Muscle of arm (tissue), 1 donor: ENCODE measurements at regions not wholly inside any gene's neighbourhood (a gene's known extent, or its start where the extent isn't known, plus 50 kb on each side); places are given as distances from the start of the nearest gene placed in this dataset.
"Not testable (repeated sequence)": the region's sequence is repeated elsewhere in the genome, so short reads cannot be mapped to it uniquely, and the experiment has no call there.

Source experiments
- DNase-seq: peaks from one replicate; pipeline ENCODE4 v3.0.0-alpha.2; 2013

DNA sequence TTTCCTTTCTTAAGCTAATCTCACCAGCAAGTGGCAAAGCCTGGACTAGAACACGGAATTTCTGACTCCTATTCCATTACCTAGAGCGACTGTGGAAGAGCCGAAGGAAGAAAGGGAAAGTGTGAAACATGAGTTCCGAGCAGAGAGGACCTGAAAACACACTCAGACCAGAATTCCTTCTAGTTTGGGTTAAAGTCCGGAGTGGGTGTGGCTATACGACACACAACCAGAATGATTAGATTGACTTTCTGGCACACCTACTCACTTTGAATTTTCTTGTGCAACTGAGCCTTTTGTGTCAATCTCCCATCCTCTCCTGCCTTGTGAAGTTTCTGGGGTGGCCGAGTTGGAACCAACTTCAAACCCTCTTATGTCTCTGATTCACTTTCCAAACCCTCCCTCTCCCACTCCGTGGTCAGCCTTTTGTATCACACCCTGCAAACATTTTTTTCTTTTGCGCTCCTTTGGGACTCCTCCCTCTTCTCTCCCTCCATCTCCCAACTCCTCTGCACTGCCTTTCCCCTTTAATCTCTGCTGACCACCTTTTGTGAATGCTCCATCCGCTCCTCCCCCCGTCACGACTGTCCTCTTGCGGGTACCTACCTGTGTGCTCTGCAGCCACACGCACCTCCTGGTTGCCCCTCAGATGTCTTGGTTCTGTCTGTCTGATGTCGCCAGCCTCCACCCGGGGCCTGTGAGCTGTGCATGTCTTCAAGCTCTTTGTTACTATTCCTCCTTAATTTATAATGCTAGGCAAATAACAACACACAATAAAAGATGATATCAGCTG is 86.3 kb upstream of the BLID start:
- DNase-seq = peak; percentile 66

GRCh38 chr11:122201106-122201505 is 85.1 kb upstream of the BLID start:
- no peak for DNase-seq

- no peak for DNase-seq
These were observed 83.6 kb upstream of the BLID start for GRCh38 chr11:122199661-122200060.

DNA sequence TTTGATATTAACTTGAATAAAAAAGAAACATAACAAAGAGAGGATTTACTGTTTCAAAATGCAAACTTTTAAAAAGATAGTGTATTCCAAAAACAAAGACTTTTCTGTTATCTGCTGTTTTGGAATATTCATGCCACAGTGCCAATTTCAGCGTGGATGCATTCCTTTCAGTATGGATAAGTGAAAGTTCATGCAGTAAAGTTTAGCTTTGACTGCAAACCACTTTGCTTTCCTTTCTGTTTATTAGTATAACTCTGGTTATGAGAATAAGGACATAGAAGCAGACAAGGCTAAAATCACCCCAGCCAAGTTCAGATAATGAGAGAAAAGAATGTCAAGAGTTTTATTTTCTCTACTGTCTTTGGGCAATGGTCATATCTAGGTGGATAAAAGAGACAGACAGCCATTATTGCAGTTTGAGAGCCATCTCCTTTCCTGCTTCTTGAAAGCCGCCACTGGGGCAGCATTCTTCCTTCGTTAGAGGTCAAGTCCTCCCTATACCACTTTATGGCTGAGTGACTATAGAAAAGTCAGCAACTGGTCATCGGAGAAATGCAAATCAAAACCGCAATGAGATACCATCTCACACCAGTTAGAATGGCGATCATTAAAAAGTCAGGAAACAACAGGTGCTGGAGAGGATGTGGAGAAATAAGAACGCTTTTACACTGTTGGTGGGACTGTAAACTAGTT is 82.4 kb upstream of the BLID start:
- DNase-seq = no peak

DNA sequence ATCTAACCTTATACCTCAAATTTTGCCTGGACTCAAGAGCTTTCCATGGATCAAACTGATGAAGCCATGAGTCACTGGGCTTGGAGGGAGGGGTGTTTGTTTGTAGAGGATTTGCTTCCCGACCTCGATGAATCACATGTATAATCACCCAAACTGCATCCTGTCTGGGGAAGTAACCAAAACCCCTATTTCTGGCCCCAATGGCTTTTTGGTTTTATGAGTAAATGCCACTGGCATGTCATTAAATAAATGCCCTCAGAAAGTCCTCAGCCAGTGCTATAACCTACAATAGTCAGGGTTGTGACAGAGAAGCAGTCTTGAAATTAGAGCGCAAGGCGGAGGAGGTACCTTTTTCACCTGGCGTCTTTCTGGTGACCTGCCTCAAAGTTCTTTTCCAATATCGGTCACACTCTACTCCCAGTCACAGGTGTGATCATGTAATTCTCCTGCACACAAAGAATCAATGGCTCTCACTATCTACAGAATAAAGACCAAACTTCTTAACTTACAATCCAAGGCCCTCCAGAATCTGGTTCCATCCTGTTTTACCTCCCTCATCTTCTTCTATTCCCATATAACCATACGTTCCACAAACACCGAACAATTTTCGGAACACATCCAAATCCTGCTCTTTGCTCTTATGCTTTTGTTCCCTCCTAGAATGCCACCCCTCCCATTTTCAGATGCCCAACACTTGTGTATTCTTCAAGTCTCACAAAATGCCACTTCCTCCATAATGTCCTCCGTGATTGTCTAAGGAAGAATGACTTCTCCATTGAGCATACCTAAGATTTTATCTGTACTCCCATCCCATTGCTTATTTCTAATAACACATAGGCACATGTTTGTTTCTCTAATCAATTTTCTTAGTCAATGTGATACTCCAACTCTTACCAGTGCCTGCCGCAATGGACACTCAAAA is 81.3 kb upstream of the BLID start:
- DNase-seq = no peak

GRCh38 chr11:122195790-122196189 is 79.8 kb upstream of the BLID start:
- no peak for DNase-seq

- DNase-seq = not testable (repeated sequence)
These were observed 78.0 kb upstream of the BLID start for GRCh38 chr11:122193881-122194480.

GRCh38 chr11:122193457-122193856 is 77.4 kb upstream of the BLID start:
- no peak for DNase-seq

DNA sequence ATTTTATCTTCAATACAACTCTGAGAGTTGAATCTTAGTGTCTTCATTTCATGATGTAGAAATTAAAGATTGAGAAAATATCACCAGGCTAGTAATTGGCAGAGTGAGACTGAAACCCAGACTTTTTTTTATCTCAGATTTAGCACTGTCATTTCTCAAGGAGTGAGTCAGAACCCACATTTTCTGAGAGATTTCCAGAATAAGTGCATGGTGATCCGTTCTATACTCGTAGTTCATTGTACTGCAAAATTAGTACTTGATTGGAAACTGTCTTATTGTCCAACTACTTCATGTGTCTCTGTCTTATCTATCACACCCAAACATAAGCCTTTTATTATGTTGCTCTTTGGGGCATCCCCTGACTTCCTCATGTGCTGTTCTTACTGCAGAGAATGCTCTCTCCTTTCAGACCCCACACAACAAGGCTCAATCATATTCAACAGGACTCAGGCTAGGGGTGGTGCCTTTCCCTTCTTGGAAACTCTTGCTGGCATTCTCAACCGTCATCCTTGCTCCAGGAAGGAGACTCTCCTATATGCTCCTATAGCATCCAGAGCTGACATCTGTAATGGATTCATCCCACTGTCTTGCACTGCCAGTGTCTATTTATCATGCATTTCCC is 76.7 kb upstream of the BLID start:
- no peak for DNase-seq

DNA sequence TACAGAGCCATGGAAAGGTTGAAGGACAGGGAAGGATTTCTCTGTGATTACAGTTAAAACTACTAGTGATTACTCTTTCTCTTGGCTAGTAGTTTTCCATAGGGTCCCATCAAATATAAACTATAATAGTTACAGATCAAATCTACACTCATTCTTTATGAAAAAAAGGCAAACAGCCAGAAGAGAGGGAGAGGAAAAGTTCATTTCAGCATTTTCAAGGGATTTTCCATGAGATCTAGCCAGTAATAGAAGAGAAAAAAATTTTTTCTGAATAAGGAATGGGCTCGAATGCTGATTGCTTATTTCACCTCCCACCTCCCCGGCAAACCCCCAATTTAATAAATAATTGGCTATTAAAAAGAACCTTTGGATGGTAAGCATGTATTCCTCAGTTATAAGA is 74.8 kb upstream of the BLID start:
- peak; percentile 86 for DNase-seq

GRCh38 chr11:122189229-122189628 is 73.2 kb upstream of the BLID start:
- DNase-seq = no peak

DNA sequence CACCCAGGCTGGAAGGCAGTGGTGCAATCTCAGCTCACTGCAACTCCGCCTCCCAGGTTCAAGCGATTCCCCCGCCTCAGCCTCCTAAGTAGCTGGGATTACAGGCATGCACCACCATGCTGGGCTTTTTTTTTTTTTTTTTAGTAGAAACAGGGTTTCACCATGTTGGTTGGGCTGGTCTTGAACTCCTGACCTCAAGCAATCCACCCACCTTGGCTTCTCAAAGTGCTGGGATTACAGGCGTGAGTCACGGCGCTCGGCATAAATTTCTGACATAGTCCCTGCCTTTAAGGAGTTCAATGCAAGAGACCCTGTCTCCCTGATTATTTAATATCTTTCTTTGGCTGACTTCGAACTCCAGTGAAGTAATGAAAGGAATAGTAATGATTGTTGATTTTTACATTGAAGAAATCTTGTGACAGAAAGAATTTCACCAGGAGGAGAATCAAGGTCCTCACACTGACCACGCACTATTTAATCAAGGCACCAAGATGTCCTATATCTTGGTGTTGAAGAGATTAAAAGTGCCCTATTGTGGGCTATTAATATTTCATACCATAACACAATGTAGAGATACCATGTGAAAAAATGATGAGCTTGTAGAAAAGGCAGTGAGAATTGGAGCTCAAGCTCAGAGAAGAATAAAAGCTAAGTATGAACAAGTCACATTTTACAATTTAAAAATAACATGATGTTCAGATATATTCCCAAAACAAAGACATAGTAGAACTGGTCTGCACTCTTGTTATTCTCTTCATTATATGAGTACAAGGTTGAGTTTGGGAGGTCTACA is 71.6 kb upstream of the BLID start:
- DNase-seq = no peak

- DNase-seq = no peak
These were observed 70.5 kb upstream of the BLID start for GRCh38 chr11:122186439-122187080.

- DNase-seq = no peak
These were observed 67.9 kb upstream of the BLID start for GRCh38 chr11:122183933-122184332.

DNA sequence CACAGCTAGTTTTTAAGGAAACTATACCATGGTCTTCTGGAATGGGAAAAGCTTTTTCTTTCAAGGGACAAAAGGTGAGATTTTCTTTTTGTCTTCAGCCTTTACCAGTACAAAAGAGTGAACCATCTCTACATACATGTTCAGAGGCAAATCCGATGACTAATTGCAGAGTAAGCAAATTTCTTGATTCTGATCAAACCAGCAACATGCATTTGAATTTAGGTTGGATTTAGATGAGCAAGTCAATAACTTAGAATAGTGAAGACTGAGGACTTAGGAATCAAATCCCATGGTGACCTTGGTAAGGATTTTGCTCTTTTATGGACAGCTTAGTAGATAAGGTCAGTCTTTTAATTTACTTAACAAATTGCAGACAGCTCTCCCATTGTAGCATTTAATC is 65.9 kb upstream of the BLID start:
- no peak for DNase-seq

- DNase-seq = no peak
These were observed 65.4 kb upstream of the BLID start for GRCh38 chr11:122181372-122181771.

- peak; percentile 59 for DNase-seq
These were observed 64.2 kb upstream of the BLID start for GRCh38 chr11:122179961-122180834.

DNA sequence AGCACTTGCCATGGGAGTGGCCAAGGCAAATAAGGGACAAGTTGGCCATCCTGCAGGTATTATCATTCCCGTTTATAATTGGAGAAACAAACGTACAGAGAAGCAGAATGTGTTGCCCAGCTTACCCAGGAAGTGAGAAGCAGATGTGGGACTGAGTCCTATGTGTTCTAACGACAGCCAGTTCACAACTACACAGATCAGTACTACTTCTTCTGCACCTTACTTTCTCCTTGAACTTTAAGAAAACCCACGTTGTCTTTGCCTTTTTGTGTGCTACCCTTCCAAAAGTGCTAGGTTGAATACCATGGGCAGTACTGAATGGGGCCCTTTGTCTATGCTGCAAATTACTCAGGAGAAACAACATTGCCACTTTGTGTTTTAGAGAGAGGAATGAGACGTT is 62.8 kb upstream of the BLID start:
- DNase-seq = no peak

DNA sequence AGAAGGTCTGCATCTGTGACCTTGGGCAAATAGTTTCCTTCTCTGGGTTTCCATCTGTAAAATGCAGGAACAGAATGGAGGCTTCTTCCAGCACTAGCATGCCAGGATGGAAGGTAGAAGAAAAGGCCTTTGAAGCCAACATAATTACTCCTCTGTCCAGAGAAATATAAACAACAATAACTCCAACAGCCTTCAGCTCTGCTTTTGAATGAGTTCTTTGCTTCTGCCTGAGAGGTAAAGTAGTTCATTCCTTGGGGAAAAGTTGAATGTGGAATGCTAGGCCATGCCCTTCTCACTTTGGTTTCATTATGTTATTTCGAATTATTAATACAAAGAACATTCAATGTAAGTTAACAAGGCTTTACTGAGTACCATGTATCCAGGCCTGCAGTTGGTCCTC is 61.2 kb upstream of the BLID start:
- no peak for DNase-seq
